ENCODE measurements at regions not wholly inside any gene's neighbourhood (a gene's known extent, or its start where the extent isn't known, plus 50 kb on each side); places are given as distances from the start of the nearest gene placed in this dataset.
A peak's percentile ranks its signal among the peaks of the same experiment; 100 is the strongest.

DNA sequence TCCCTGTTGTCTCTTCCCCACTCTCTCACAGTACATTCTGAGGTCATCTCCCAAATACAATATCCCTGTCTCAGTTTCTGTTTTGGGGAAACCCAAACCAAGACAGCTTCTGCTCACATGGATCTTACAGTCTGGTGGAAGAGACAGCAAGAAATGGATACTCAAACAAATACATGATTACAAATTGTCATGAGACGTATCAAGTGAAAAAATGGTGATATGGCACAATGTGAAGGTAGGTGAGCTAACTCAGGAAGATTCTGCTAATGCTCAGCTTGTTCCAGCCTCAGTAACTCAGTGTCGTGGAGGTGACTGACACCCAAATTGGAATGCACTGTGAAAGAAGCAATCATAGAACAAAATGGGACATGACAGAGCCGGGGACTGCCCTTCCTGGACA is 68.3 kb downstream of the CHST1 start:
- Histone ChIP-seq H3K36me3 (ENCODE audit: insufficient read depth, low read length) (no peaks in the 10 kb centered on the region), H3K4me2 (ENCODE audit: low read length) (no peak overlapping the region), H3K9me2 (ENCODE audit: insufficient read depth, low read length) (no peaks in the 10 kb centered on the region), H3K27ac (ENCODE audit: low read depth, low read length, poor library complexity, severe bottlenecking) (no peak overlapping the region), H3K4me3 (ENCODE audit: low read depth, low read length, poor library complexity, severe bottlenecking) (no peak overlapping the region), H3K9me3 (ENCODE audit: low read length) (no peaks in the 10 kb centered on the region), H3K4me1 (ENCODE audit: insufficient read depth, low read length, poor library complexity, severe bottlenecking) (no peaks in the 10 kb centered on the region), H2AFZ (ENCODE audit: low read length) (no peak overlapping the region), H3K79me2 (ENCODE audit: insufficient read depth, low read depth, low read length) (no peaks in the 10 kb centered on the region), H4K20me1 (ENCODE audit: insufficient read depth, low read length) (no peaks in the 10 kb centered on the region)
- POLR2A ChIA-PET: no interaction called here
- intact Hi-C loops (cut with micrococcal nuclease; ENCODE audit: unreplicated experiment): no loop called here
- CTCF ChIA-PET (ENCODE audit: unreplicated experiment): no interaction called here
- BruUV-seq (replicated peaks): no TSS peak
- no peak for DNase-seq (ENCODE audit: low spot score)
- TF ChIP-seq EZH2phosphoT487 (IDR thresholded peaks at IDR 0.05; ENCODE audit: borderline replicate concordance, low read depth, low read length) (no peak), CTCF (conservative IDR thresholded peaks at IDR 0.05; ENCODE audit: low read length) (no peak)

DNA sequence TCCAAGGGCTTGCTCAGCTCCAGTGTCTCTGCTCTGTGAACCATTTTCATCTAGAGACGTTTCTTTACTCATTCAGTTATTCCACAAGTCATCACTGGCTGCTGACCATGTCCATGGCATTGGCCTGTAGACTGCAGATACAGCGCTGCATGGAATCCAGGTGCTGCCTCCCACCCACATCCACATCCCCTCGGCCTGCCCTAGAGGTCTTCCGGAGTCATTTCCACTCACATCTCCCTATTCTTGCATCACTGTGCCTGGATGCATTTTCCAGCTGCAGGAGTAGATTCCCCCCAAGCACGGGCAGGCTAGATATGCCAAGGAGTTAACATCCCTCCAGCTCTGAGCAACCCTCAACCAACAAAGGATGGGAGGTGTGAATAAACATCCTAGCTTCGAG is 68.9 kb downstream of the CHST1 start:
- POLR2A ChIA-PET: no interaction called here
- Histone ChIP-seq H3K4me2 (ENCODE audit: low read length) (no peak overlapping the region), H3K9me2 (ENCODE audit: insufficient read depth, low read length) (no peaks in the 10 kb centered on the region), H3K27ac (ENCODE audit: low read depth, low read length, poor library complexity, severe bottlenecking) (no peak overlapping the region), H4K20me1 (ENCODE audit: insufficient read depth, low read length) (no peaks in the 10 kb centered on the region), H3K4me1 (ENCODE audit: insufficient read depth, low read length, poor library complexity, severe bottlenecking) (no peaks in the 10 kb centered on the region), H3K36me3 (ENCODE audit: insufficient read depth, low read length) (no peaks in the 10 kb centered on the region), H3K79me2 (ENCODE audit: insufficient read depth, low read depth, low read length) (no peaks in the 10 kb centered on the region), H3K4me3 (ENCODE audit: low read depth, low read length, poor library complexity, severe bottlenecking) (no peak overlapping the region), H3K9me3 (ENCODE audit: low read length) (no peaks in the 10 kb centered on the region), H2AFZ (ENCODE audit: low read length) (no peak overlapping the region)
- intact Hi-C loops (cut with micrococcal nuclease; ENCODE audit: unreplicated experiment): no loop called here
- no peak for DNase-seq (ENCODE audit: low spot score)
- BruUV-seq (replicated peaks): no TSS peak
- no peak for TF ChIP-seq EZH2phosphoT487 (IDR thresholded peaks at IDR 0.05; ENCODE audit: borderline replicate concordance, low read depth, low read length)
- TF ChIP-seq CTCF (conservative IDR thresholded peaks at IDR 0.05; ENCODE audit: low read length): no peak
- CTCF ChIA-PET (ENCODE audit: unreplicated experiment): no interaction called here

- H2AFZ ChIP-seq (ENCODE audit: low read length): no peak overlapping the region
- DNase-seq (ENCODE audit: low spot score): peak; percentile 14
- H3K36me3 ChIP-seq (ENCODE audit: insufficient read depth, low read length): no peaks in the 10 kb centered on the region
- no peak overlapping the region for H3K4me3 ChIP-seq (ENCODE audit: low read depth, low read length, poor library complexity, severe bottlenecking)
- BruUV-seq (replicated peaks): no TSS peak
- H3K4me2 ChIP-seq (ENCODE audit: low read length): no peak overlapping the region
- H3K4me1 ChIP-seq (ENCODE audit: insufficient read depth, low read length, poor library complexity, severe bottlenecking): no peaks in the 10 kb centered on the region
- ChIA-PET POLR2A (no interaction called here), CTCF (ENCODE audit: unreplicated experiment) (no interaction called here)
- H3K27ac ChIP-seq (ENCODE audit: low read depth, low read length, poor library complexity, severe bottlenecking): no peak overlapping the region
- no peaks in the 10 kb centered on the region for H4K20me1 ChIP-seq (ENCODE audit: insufficient read depth, low read length)
- TF ChIP-seq EZH2phosphoT487 (IDR thresholded peaks at IDR 0.05; ENCODE audit: borderline replicate concordance, low read depth, low read length) (no peak), CTCF (conservative IDR thresholded peaks at IDR 0.05; ENCODE audit: low read length) (no peak)
- H3K9me3 ChIP-seq (ENCODE audit: low read length): no peaks in the 10 kb centered on the region
- no peaks in the 10 kb centered on the region for H3K9me2 ChIP-seq (ENCODE audit: insufficient read depth, low read length)
- intact Hi-C loops (cut with micrococcal nuclease; ENCODE audit: unreplicated experiment): no loop called here
- no peaks in the 10 kb centered on the region for H3K79me2 ChIP-seq (ENCODE audit: insufficient read depth, low read depth, low read length)
Observed at GRCh38 chr11:45593992-45594391, 71.4 kb downstream of the CHST1 start.
